Ovary (tissue), 7 donors: ENCODE measurements at regions not wholly inside any gene's neighbourhood (a gene's known extent, or its start where the extent isn't known, plus 50 kb on each side); places are given as distances from the start of the nearest gene placed in this dataset.

Source experiments
- DNase-seq, 5 donors: peaks; one replicate each; pipeline ENCODE4 v3.0.0-alpha.2; 2019 to 2020
- H3K27ac ChIP-seq, 2 donors: fragments of 200-600 bp; one replicate each; pipeline versions ENCODE4 v1.5.1 to v1.8.0; 2019 to 2022
- H3K27me3 ChIP-seq: fragments of 200-600 bp; one replicate; pipeline ENCODE4 v1.8.0; 2022
- H3K36me3 ChIP-seq: fragments of 200-600 bp; sonication (generic); one replicate; pipeline ENCODE4 v1.5.1; 2019
- H3K4me1 ChIP-seq: one replicate; pipeline ENCODE4 v1.8.1; 2013; ENCODE audit warnings: mild to moderate bottlenecking, moderate library complexity; ENCODE audit not compliant: insufficient read depth
- H3K4me3 ChIP-seq: fragments of 200-600 bp; sonication (generic); one replicate; pipeline ENCODE4 v1.5.1; 2017
- H3K9me3 ChIP-seq, 2 donors: fragments of 200-600 bp in 1 of 2; sonication (generic) in 1 of 2; one replicate each; pipeline versions ENCODE4 v1.5.1 to v1.8.1; 2013 to 2019; ENCODE audit warnings: mild to moderate bottlenecking in 1 of 2, moderate library complexity in 1 of 2
- CTCF ChIP-seq, 3 donors: fragments of 450-650 bp in 2 of 3; fragments of 200-600 bp in 1 of 3; IDR thresholded peaks; one replicate each; pipeline versions ENCODE4 v1.5.1 to v1.8.0; 2016 to 2022; ENCODE audit warnings: antibody characterized with exemption in 3 of 3, mild to moderate bottlenecking in 1 of 3
- EP300 ChIP-seq: sonication (generic); formaldehyde crosslinking; IDR thresholded peaks from one replicate; pipeline ENCODE4 v1.6.1; 2017; ENCODE audit warnings: antibody characterized with exemption
- POLR2A ChIP-seq: fragments of 450-650 bp; IDR thresholded peaks from one replicate; pipeline ENCODE4 v1.6.1; 2017; ENCODE audit warnings: antibody characterized with exemption, mild to moderate bottlenecking, moderate library complexity
- WGBS, 3 donors: extraction: QIAGEN DNeasy Blood & Tissue Kit in 1 of 3; methylation state at CpG; one replicate each; pipeline versions ENCODE4 v1.1.5 to v1.1.7; 2013 to 2017; 5-methylcytosine and 5-hydroxymethylcytosine counted together
- intact Hi-C, 4 donors: fragments of 100-400 bp; cut with DNase I; formaldehyde crosslinking; loops; one replicate each; pipeline versions ENCODE4 v1.11.0 to v1.15.1; 2022 to 2023
- donor health status: DM: no; HTN: no; CAD: no; lungs with moderate emphysema.
- donor health status: DM: no; HTN: no; CAD: no.
- donor health status: Bipolar disorder and iron deficiency.
- donor health status: DM: no; HTN: no; CAD: no.
- donor health status: DM: yes; HTN: yes; CAD: no.

- intact Hi-C loops = no loop called here
- DNase-seq = peak in 4 of 5 donors; percentile 36 to 42 (median 36)
- TF ChIP-seq POLR2A (no peak), EP300 (no peak), CTCF (IDR thresholded peaks at IDR 0.05) (no peak)
- Histone ChIP-seq H3K4me3 (no peak overlapping the region), H3K9me3 (no peaks in the 10 kb centered on the region), H3K4me1 (peaks cover 2% of the 10 kb centered on the region), H3K36me3 (no peaks in the 10 kb centered on the region), H3K27ac (no peak overlapping the region), H3K27me3 (no peaks in the 10 kb centered on the region)
- 12 to 25% (median 14%) methylated on average over 8 of the region's 8 CpGs for whole genome bisulfite sequencing, 3 donors
Measured at GRCh38 chr3:23735535-23736326, 70.0 kb upstream of the UBE2E1 start.

- Histone ChIP-seq H3K9me3 (no peaks in the 10 kb centered on the region), H3K27me3 (no peaks in the 10 kb centered on the region), H3K27ac (no peak overlapping the region), H3K4me1 (peaks cover 2% of the 10 kb centered on the region), H3K36me3 (no peaks in the 10 kb centered on the region), H3K4me3 (no peak overlapping the region)
- TF ChIP-seq EP300 = no peak
- TF ChIP-seq POLR2A = no peak
- TF ChIP-seq CTCF (IDR thresholded peaks at IDR 0.05) = no peak
- WGBS, 3 donors = 88 to 93% (median 89%) methylated on average over 3 of the region's 3 CpGs
- intact Hi-C loops = no loop called here
- no peak for DNase-seq
Measured at GRCh38 chr3:23738944-23739343, 66.8 kb upstream of the UBE2E1 start.

- Histone ChIP-seq H3K36me3 (no peaks in the 10 kb centered on the region), H3K27ac (no peak overlapping the region), H3K4me3 (no peak overlapping the region), H3K27me3 (no peaks in the 10 kb centered on the region), H3K4me1 (peaks cover 2% of the 10 kb centered on the region), H3K9me3 (no peaks in the 10 kb centered on the region)
- WGBS, 3 donors = 0 to 4% (median 0%) methylated on average over 1 of the region's 1 CpG
- intact Hi-C loops = no loop called here
- no peak for TF ChIP-seq EP300
- TF ChIP-seq CTCF (IDR thresholded peaks at IDR 0.05) = no peak
- TF ChIP-seq POLR2A = no peak
- no peak for DNase-seq
Measured at GRCh38 chr3:23739536-23739935, 66.2 kb upstream of the UBE2E1 start.

GRCh38 chr3:23740517-23740965, 65.2 kb upstream of the UBE2E1 start:
- Histone ChIP-seq H3K9me3 (no peaks in the 10 kb centered on the region), H3K27me3 (no peaks in the 10 kb centered on the region), H3K4me3 (no peak overlapping the region), H3K36me3 (no peaks in the 10 kb centered on the region), H3K4me1 (peaks cover 2% of the 10 kb centered on the region), H3K27ac (no peak overlapping the region)
- intact Hi-C loops = no loop called here
- WGBS, 3 donors = 72 to 82% (median 73%) methylated on average over 2 of the region's 2 CpGs
- no peak for DNase-seq
- TF ChIP-seq EP300 (no peak), POLR2A (no peak), CTCF (IDR thresholded peaks at IDR 0.05) (no peak)
